CD4-positive, alpha-beta memory T cell (primary cell): ENCODE measurements at regions not wholly inside any gene's neighbourhood (a gene's known extent, or its start where the extent isn't known, plus 50 kb on each side); places are given as distances from the start of the nearest gene placed in this dataset.

ENCODE experiments used
- CTCF ChIA-PET: fragments of 350-600 bp; sonication (Branson Sonifier 250); formaldehyde crosslinking; loops from one replicate; lab custom pipeline; 2021; ENCODE audit warnings: inconsistent platforms; ENCODE audit not compliant: partially characterized antibody; lab: Charles Lee
- POLR2A ChIA-PET: fragments of 350-600 bp; sonication (Branson Sonifier 250); formaldehyde crosslinking; loops from one replicate; lab custom pipeline; 2021; ENCODE audit not compliant: partially characterized antibody; lab: Charles Lee
- DNase-seq, 5 donors: peaks; one replicate each; pipeline versions ENCODE4 v3.0.0 to v3.0.0-alpha.2; 2020 to 2022; ENCODE audit warnings: mixed read lengths in 1 of 5
- H3K27ac ChIP-seq: one replicate; pipeline ENCODE4 v1.7.0; 2013; ENCODE audit warnings: low read depth, low read length
- H3K27me3 ChIP-seq: 2 replicates; pipeline ENCODE4 v1.7.0; 2013; ENCODE audit warnings: mild to moderate bottlenecking, low read length, moderate library complexity; ENCODE audit not compliant: insufficient read depth
- H3K36me3 ChIP-seq: 2 replicates; pipeline ENCODE4 v1.7.0; 2013; ENCODE audit warnings: mild to moderate bottlenecking, low read length, moderate library complexity; ENCODE audit not compliant: insufficient read depth
- H3K4me1 ChIP-seq: 2 replicates; pipeline ENCODE4 v1.7.0; 2013; ENCODE audit warnings: mild to moderate bottlenecking, low read length, moderate library complexity; ENCODE audit not compliant: insufficient read depth
- H3K4me3 ChIP-seq, 2 donors: one replicate each; pipeline ENCODE4 v1.7.0; 2013; ENCODE audit warnings: low read length in 2 of 2, mild to moderate bottlenecking in 1 of 2
- H3K9me3 ChIP-seq, 2 donors: one replicate each; pipeline ENCODE4 v1.7.0; 2013; ENCODE audit warnings: low read length in 2 of 2, control low read depth in 1 of 2; ENCODE audit not compliant: control insufficient read depth in 1 of 2
- H3K27ac Mint-ChIP-seq, 7 donors: one replicate each; pipeline ENCODE4 v1.8.0; 2020 to 2021; ENCODE audit warnings: mixed read lengths in 7 of 7, mild to moderate bottlenecking in 6 of 7, inconsistent platforms in 3 of 7, moderate library complexity in 3 of 7
- H3K27me3 Mint-ChIP-seq, 2 donors: one replicate each; pipeline ENCODE4 v1.8.0; 2020 to 2021; ENCODE audit warnings: mixed read lengths in 2 of 2
- H3K36me3 Mint-ChIP-seq, 2 donors: one replicate each; pipeline ENCODE4 v1.8.0; 2020 to 2021; ENCODE audit warnings: mixed read lengths in 2 of 2, inconsistent platforms in 1 of 2, mild to moderate bottlenecking in 1 of 2
- H3K4me1 Mint-ChIP-seq, 4 donors: one replicate each; pipeline ENCODE4 v1.8.0; 2020 to 2021; ENCODE audit warnings: mixed read lengths in 4 of 4, mild to moderate bottlenecking in 1 of 4
- H3K4me3 Mint-ChIP-seq, 8 donors: one replicate each; pipeline ENCODE4 v1.8.0; 2020 to 2021; ENCODE audit warnings: mixed read lengths in 8 of 8, mild to moderate bottlenecking in 7 of 8, moderate library complexity in 6 of 8, inconsistent platforms in 3 of 8
- H3K9me3 Mint-ChIP-seq, 8 donors: one replicate each; pipeline ENCODE4 v1.8.0; 2020 to 2021; ENCODE audit warnings: mixed read lengths in 8 of 8, mild to moderate bottlenecking in 5 of 8, inconsistent platforms in 3 of 8, moderate library complexity in 1 of 8
- intact Hi-C: fragments of 100-400 bp; cut with micrococcal nuclease; formaldehyde crosslinking; loops from one replicate; pipeline ENCODE4 v1.15.1; 2023

- H3K27me3 ChIP-seq = no peaks in the 10 kb centered on the region
- H3K36me3 Mint-ChIP-seq = no peaks in the 10 kb centered on the region
- no peaks in the 10 kb centered on the region for H3K9me3 ChIP-seq
- H3K27ac Mint-ChIP-seq = peak overlapping the region; percentile 43 to 93 (median 79)
- peaks cover 13 to 26% (median 19%) of the 10 kb centered on the region in 4 donors for H3K4me1 Mint-ChIP-seq
- no peaks in the 10 kb centered on the region for H3K9me3 Mint-ChIP-seq
- intact Hi-C loops = loop anchor here (1.0 to 2.0 kb wide), 2 partner anchors 20 to 89 kb away; no protein-coding TSS in a partner anchor
- H3K4me3 ChIP-seq = peak overlapping the region in 1 of 2 donors; percentile 6
- H3K27me3 Mint-ChIP-seq = no peaks in the 10 kb centered on the region
- peak overlapping the region; percentile 21 to 84 (median 68) for H3K4me3 Mint-ChIP-seq
- ChIA-PET CTCF (interaction anchor here (0.9 to 2.3 kb wide), 4 partner anchors 10 to 251 kb away, joined by 3 to 9 read pairs (median 4); partner anchors contain the start of gene TBL1XR1), POLR2A (interaction anchor here (0.6 to 3.6 kb wide), 10 partner anchors 15 to 397 kb away, joined by 3 to 19 read pairs (median 6); partner anchors contain the start of gene TBL1XR1)
- H3K36me3 ChIP-seq = no peaks in the 10 kb centered on the region
- H3K27ac ChIP-seq = no peak overlapping the region
- peak in 4 of 5 donors; percentile 4 to 23 (median 15) for DNase-seq
- H3K4me1 ChIP-seq = peaks cover 23% of the 10 kb centered on the region
Measured at GRCh38 chr3:177448987-177449359, 251.7 kb upstream of the TBL1XR1 start.

DNA sequence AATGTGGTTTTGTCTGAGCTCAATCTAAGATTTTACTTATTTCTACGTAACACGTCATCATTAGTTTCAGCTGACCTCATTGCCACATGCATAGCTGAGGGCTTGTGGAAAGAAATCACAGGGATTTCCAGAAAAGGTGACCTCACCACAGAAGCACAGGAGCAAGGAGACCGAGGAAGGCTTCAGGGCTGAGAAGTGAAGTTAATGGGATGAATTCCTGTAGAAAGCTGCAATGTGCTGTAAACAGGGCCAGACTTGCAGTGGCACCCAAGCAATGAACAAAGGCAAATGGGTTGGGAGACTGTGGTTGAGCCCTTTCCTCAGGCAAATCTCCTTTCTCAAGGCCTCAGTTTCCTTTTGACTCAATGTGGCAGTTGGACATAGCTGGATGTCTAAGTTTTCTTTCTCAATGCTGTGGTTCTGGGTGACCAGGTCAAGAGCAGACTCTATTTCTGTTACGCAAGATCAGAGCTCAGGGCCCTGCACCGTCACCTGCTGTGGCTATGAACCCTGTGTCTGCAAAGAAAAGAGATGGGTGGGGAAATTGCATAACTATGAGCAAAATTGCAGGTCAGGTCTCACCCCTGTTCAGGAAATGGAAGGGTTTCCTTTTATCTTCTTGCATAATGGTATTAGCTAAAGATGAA lies 252.2 kb upstream of the TBL1XR1 start:
- H3K4me3 Mint-ChIP-seq = peak overlapping the region; percentile 26 to 84 (median 70)
- no peaks in the 10 kb centered on the region for H3K36me3 Mint-ChIP-seq
- CTCF ChIA-PET = interaction anchor here (0.9 to 2.3 kb wide), 3 partner anchors 11 to 252 kb away, joined by 3 to 9 read pairs (median 3); partner anchors contain the start of gene TBL1XR1
- DNase-seq = peak in 4 of 5 donors; percentile 19 to 49 (median 26)
- intact Hi-C loops = loop anchor here (1.0 to 2.0 kb wide), 2 partner anchors 19 to 89 kb away; no protein-coding TSS in a partner anchor
- H3K4me1 Mint-ChIP-seq = peaks cover 13 to 26% (median 19%) of the 10 kb centered on the region in 4 donors
- H3K27me3 Mint-ChIP-seq = no peaks in the 10 kb centered on the region
- H3K27ac Mint-ChIP-seq = peak overlapping the region; percentile 67 to 93 (median 84)
- no peaks in the 10 kb centered on the region for H3K27me3 ChIP-seq
- H3K4me3 ChIP-seq = peak overlapping the region in 1 of 2 donors; percentile 6
- H3K4me1 ChIP-seq = peaks cover 23% of the 10 kb centered on the region
- H3K9me3 Mint-ChIP-seq = no peaks in the 10 kb centered on the region
- H3K27ac ChIP-seq = no peak overlapping the region
- H3K9me3 ChIP-seq = no peaks in the 10 kb centered on the region
- H3K36me3 ChIP-seq = no peaks in the 10 kb centered on the region
- POLR2A ChIA-PET = interaction anchor here (0.6 to 3.6 kb wide), 13 partner anchors 15 to 398 kb away, joined by 3 to 19 read pairs (median 4); partner anchors contain the start of gene TBL1XR1

DNA sequence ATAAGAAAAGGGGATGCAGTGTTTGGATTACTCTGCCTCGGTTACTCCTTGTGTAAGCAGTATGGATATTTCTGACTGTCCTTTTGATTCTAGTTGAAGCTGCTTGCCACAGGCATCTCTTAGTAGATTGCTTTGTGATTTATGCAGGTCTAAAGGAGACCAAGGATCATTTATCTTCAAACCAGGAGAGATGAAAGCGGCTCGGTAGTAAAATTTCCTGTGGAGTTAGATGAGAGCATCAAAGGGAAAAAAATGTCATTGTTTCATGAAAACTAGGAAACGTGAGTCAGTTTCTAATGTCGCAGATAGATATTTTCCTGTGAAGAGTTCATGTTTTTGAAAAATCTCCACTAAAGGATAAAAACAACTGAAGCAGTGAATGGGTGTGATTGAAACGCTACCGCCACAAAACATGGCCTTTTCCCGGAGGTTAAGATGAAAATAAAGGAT lies 254.0 kb upstream of the TBL1XR1 start:
- H3K4me1 ChIP-seq = peaks cover 23% of the 10 kb centered on the region
- H3K36me3 Mint-ChIP-seq = no peaks in the 10 kb centered on the region
- H3K27ac ChIP-seq = no peak overlapping the region
- H3K4me3 ChIP-seq = no peak overlapping the region
- no peaks in the 10 kb centered on the region for H3K27me3 ChIP-seq
- no peak overlapping the region for H3K4me3 Mint-ChIP-seq
- no peak overlapping the region for H3K27ac Mint-ChIP-seq
- no peaks in the 10 kb centered on the region for H3K36me3 ChIP-seq
- DNase-seq = no peak
- ChIA-PET POLR2A (interaction anchor here (2.8 kb wide), 1 partner anchor 92 kb away, joined by 19 read pairs; no protein-coding TSS in a partner anchor), CTCF (no interaction called here)
- no peaks in the 10 kb centered on the region for H3K27me3 Mint-ChIP-seq
- H3K4me1 Mint-ChIP-seq = peaks cover 13 to 26% (median 19%) of the 10 kb centered on the region in 4 donors
- no peaks in the 10 kb centered on the region for H3K9me3 Mint-ChIP-seq
- no peaks in the 10 kb centered on the region for H3K9me3 ChIP-seq
- intact Hi-C loops = no loop called here

DNA sequence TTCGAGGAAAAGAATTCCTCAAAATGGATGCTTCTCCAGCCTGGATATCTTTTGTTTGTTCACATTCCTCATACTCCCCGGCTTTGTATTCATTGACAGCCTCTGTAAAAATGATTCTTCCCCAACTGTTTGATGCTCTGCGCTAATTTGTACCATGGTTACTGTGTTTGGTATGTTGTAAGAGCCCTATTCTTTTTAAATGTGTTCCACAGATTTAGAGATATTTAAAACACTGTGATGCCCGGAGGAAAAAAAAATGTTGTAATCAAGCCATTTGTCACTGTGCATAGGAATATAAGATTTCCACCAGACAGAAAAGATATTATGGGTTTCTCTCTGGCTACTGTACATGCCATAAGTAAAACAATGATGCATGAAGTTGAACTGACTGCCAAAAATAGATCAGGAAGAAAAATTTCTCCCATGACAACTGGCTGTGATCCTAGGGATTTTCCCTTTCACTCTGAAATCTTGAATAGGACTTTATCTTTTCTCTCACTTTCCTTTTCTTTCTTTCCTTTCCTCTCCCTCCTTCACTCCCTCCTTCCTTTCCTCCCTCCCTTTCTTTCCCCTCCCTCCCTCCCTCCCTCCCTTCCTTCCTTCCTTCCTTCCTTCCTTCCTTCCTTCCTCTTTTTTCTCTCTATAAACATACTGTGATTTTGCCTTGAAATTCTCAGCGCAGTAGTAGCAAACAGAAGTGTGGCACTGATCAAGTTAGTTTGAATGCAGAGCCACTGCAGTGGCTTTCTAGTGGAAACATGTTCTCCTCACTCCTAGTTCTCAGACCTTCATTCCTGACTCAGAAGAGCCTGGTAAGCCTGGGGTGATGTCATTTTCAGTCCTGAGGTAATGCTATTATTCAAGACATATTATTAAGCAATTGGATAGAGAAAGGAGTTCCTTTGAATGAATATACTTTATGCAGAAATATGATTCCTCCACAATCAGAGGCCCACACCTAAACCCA lies 254.9 kb upstream of the TBL1XR1 start:
- H3K9me3 ChIP-seq = no peaks in the 10 kb centered on the region
- H3K27me3 ChIP-seq = no peaks in the 10 kb centered on the region
- DNase-seq = no peak
- H3K4me3 ChIP-seq = no peak overlapping the region
- Mint-ChIP-seq H3K27me3 (no peaks in the 10 kb centered on the region), H3K4me1 (peaks cover 13 to 26% (median 19%) of the 10 kb centered on the region in 4 donors), H3K36me3 (no peaks in the 10 kb centered on the region), H3K4me3 (no peak overlapping the region), H3K9me3 (no peaks in the 10 kb centered on the region), H3K27ac (no peak overlapping the region)
- no peak overlapping the region for H3K27ac ChIP-seq
- H3K36me3 ChIP-seq = no peaks in the 10 kb centered on the region
- peaks cover 23% of the 10 kb centered on the region for H3K4me1 ChIP-seq
- POLR2A ChIA-PET = no interaction called here
- CTCF ChIA-PET = no interaction called here
- intact Hi-C loops = no loop called here

- Mint-ChIP-seq H3K27ac (no peak overlapping the region), H3K4me1 (peaks cover 11 to 25% (median 19%) of the 10 kb centered on the region in 4 donors), H3K9me3 (no peaks in the 10 kb centered on the region), H3K4me3 (no peak overlapping the region), H3K27me3 (no peaks in the 10 kb centered on the region), H3K36me3 (no peaks in the 10 kb centered on the region)
- no peaks in the 10 kb centered on the region for H3K27me3 ChIP-seq
- intact Hi-C loops = no loop called here
- H3K4me3 ChIP-seq = no peak overlapping the region
- POLR2A ChIA-PET = no interaction called here
- DNase-seq = no peak
- CTCF ChIA-PET = no interaction called here
- no peaks in the 10 kb centered on the region for H3K36me3 ChIP-seq
- no peak overlapping the region for H3K27ac ChIP-seq
- no peaks in the 10 kb centered on the region for H3K9me3 ChIP-seq
- peaks cover 23% of the 10 kb centered on the region for H3K4me1 ChIP-seq
Measured at GRCh38 chr3:177452831-177453450, 255.7 kb upstream of the TBL1XR1 start.

- Histone ChIP-seq H3K27ac (no peak overlapping the region), H3K4me3 (no peak overlapping the region), H3K9me3 (no peaks in the 10 kb centered on the region), H3K27me3 (no peaks in the 10 kb centered on the region), H3K36me3 (no peaks in the 10 kb centered on the region), H3K4me1 (peaks cover 19% of the 10 kb centered on the region)
- intact Hi-C loops = no loop called here
- no peaks in the 10 kb centered on the region for H3K36me3 Mint-ChIP-seq
- H3K27me3 Mint-ChIP-seq = no peaks in the 10 kb centered on the region
- H3K4me1 Mint-ChIP-seq = peaks cover 11 to 20% (median 14%) of the 10 kb centered on the region in 4 donors
- ChIA-PET CTCF (no interaction called here), POLR2A (no interaction called here)
- DNase-seq = no peak
- H3K4me3 Mint-ChIP-seq = no peak overlapping the region
- no peaks in the 10 kb centered on the region for H3K9me3 Mint-ChIP-seq
- H3K27ac Mint-ChIP-seq = no peak overlapping the region
Measured at GRCh38 chr3:177453451-177453844, 256.2 kb upstream of the TBL1XR1 start.
